ENCODE measurements at regions not wholly inside any gene's neighbourhood (a gene's known extent, or its start where the extent isn't known, plus 50 kb on each side); places are given as distances from the start of the nearest gene placed in this dataset.

DNA sequence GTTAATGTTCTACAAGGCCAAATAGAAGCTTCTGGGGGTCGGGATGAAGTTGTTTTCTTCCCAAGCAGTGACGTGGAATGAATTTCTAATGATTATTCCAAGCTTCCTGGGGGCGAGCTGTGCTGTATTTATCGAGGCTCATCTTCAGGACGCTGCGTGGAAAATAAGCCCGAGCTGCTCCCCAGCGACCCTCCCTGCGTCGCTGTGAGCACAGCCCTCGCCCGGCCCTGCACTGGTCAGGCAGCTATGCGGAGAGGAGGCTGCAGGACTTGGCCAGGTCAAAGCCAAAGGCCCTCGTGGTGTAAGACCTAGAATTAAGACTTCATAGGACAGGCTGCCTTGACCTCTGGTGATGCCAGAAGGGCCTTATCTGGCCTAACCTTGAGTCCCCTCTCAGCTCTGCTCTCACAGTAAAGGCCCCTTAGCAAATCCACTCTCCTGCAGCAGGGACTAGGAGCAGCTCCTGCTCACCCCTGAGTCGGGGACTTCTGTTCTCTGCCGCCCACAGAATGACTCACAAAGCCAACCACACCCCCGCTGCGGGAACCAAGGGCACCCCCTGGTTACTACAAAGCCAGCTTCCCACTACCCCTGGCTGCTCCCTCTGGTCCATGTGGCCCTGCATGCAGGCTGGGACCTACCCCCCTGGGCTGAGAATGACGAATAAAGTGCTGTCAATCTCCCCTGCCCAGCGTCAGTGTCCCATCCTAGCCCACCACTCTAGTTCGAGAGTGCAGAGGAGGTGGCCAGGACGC lies 501.6 kb downstream of the TCERG1L start:
- no peak for DNase-seq

- DNase-seq, result no peak
These were observed 500.7 kb downstream of the TCERG1L start for GRCh38 chr10:130810856-130811255.

DNA sequence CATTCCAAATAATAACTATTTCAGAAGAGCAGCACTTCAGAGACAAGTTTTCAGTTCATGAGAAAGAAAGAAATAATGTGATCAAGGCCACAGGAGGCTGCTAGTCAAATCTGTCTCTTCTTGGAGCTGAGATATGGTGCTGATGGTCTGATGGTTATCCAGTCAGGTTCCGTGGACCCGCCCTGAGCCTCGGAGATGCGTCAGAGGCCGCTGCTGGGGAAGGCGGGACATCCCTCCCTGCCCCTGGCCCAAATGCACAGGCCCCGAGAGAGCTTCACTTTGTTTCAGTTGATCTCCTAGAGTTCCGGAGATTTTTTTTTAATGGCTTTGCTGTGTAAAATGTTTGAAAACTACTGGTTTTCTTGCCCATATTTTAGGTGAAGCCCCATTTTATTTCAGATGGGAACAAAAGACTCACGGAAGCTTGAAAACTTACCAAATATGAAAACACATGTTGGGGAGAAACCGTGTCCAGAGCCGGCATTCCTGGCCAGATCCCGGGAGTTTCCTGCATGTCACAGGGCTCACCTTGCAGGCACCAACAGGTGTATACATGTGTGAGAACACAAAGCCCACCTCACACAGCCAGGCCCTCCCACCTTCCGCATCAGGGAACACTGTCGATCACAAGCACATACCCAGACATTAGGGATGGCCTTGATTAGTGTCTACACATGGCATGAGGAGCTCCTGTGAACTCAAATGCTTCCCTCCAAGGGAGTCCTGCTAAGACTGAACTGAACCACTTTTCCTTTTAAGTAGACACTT lies 499.0 kb downstream of the TCERG1L start:
- DNase-seq, result no peak

GRCh38 chr10:130814610-130815009 lies 496.9 kb downstream of the TCERG1L start:
- DNase-seq, result no peak

GRCh38 chr10:130816116-130816901 lies 495.2 kb downstream of the TCERG1L start:
- no peak for DNase-seq

- no peak for DNase-seq
These were observed 494.4 kb downstream of the TCERG1L start for GRCh38 chr10:130817046-130817624.

- DNase-seq, result no peak
These were observed 493.8 kb downstream of the TCERG1L start for GRCh38 chr10:130817674-130818073.

- no peak for DNase-seq
These were observed 490.5 kb downstream of the TCERG1L start for GRCh38 chr10:130820880-130821482.

DNA sequence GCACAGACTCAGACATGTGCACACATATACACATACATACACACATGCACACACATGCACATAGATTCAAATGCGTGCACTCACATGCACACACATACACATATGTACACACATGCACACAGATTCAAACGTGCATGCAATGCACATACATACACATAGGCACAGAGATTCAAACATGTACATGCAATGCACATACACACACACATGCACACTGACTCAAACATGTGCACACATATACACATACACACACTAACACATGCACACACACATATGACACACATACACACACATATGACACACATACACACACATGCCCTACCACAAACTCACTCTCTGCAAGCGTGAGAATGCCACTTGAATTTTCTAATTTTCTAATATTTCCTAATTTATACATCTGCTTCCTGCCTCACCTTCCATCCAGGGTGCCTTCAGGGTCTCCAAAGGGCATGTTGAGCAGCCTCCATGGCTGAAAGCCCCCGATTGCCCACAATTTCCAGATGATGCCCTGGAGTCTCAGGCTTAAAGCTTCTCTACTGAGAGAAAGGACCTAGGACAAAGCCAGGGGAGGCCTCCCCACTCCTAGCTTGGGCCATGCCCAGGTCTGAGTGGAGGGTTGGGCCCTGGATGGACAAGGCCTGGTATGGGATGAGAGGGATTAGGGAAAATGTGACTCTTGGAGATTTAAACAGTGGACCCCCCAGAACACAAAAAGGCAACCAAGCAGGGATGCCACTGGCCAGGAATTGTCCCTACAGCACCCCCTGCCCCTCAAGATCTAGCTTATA lies 487.1 kb downstream of the TCERG1L start:
- DNase-seq, result no peak

GRCh38 chr10:130833596-130833995 lies 477.9 kb downstream of the TCERG1L start:
- DNase-seq, result no peak

GRCh38 chr10:130834170-130834569 lies 477.4 kb downstream of the TCERG1L start:
- no peak for DNase-seq

- no peak for DNase-seq
These were observed 476.9 kb downstream of the TCERG1L start for GRCh38 chr10:130834573-130834972.

DNA sequence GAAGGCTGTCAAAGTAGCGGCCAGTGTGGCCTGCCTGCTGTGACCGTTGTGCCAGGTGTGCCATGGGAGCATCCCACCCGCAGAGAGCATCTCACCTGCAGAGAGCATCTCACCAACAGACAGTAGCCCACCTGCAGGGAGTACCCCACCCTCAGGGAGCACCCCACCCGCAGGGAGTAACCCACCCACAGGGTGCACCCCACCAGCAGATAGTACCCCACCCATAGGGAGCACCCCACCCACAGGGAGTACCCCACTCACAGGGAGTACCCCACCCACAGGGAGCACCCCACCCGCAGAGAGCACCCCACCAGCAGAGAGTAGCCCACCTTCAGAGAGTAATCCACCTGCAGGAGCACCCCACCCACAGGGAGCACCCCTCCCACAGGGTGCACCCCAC lies 476.5 kb downstream of the TCERG1L start:
- DNase-seq, result no peak

DNA sequence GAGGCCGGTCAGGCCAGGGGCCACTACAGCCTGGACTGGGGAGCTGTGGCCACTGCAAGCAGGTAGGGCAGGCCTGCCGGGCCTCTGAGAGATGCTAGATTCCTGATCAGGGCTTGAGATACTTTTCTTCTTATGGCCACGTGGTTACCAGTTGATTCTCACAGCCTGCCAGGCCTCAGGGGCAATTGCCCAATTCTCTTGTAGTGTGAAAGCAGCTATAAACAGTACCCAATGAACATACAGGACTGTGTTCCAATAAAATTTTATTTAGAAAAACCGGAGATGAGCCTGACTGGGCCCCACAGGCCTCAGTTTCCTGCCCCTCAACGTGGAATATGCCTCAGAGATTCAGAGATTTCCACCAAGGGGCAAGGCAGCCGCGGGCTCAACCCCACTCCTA lies 475.2 kb downstream of the TCERG1L start:
- DNase-seq, result no peak

DNA sequence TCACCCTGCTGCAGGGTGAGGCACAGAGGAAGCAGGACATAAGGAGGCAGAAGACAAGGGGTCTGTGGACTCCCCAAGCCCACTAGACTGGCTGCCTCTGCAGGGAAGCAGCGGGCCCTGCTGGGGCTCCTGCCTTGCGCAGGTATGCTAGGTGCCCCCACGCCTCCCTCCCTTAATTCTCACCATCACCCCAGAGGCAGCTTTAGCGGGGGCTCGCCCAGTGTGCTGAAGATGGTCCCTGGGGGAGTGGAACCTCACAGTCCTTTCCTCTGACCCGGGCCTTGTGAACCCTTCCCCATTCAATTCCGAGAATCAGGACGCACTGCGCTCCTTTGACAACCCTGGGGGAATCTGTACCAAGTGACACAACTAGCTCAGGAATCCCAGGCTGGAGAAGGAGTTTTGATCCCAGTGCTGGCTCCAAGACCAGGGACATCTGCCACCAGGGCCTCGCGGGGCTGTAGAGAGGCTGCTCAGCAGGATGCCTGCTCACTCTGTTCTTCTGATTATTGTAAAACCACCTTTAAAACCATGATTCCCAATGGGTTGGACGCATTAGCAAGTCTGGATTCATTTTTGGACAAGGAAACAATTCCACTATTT lies 468.4 kb downstream of the TCERG1L start:
- no peak for DNase-seq

DNA sequence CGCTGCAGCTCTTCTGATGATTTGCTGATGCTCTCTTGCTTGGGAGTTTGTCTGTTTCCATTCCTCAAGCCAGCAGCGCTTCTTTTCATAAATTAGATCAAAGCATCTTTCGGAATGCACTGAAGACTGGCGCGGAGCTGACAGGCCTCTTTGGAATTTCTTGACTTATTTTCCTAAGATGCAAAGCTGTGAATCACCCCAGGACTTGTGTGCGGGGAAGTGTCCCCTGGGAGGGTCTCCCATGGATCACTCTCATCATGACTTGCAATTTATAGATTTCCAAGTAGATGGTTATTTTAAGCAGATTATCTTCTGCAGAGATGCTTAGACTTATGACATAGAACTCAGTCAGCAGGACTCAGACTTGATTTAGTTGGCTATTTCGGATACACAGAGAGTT lies 467.2 kb downstream of the TCERG1L start:
- DNase-seq, result no peak

GRCh38 chr10:130847170-130847569 lies 464.4 kb downstream of the TCERG1L start:
- DNase-seq, result no peak

DNA sequence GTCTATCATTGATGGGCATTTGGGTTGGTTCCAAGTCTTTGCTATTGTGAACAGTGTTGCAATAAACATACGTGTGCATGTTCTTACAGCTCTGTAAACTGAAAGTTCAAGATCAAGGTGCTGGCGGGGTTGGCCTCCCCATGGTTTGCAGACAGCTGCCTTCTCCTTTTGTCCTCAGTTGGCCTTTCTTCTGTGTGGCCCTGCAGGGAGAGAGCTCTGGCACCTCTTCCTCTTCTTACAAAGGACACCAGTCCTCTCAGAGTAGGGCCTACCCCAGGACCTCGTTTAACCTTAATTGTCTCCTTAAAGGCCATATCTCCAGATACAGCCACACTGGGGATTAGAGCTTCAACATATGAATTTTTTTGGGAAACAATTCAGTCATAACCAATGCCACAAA lies 462.7 kb downstream of the TCERG1L start:
- no peak for DNase-seq

DNA sequence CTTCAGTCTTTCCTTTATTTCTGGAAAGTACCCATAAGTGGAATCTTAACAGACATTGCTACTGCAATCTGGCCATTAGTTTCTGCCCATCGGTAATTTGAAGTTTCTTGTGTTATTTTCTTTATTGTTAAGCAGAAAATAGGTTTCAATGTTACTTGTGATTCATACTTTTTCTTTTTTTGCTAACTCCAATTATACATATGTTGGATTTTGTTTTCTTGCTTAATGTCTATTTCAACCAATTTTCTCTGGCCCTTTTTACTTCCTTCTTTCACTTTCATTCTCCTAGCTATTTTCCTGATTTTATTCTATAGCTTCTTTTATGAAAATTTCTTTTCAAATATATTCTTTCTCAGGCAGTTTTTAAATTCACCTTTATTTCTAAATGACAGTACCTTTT lies 457.4 kb downstream of the TCERG1L start:
- DNase-seq, result no peak

DNA sequence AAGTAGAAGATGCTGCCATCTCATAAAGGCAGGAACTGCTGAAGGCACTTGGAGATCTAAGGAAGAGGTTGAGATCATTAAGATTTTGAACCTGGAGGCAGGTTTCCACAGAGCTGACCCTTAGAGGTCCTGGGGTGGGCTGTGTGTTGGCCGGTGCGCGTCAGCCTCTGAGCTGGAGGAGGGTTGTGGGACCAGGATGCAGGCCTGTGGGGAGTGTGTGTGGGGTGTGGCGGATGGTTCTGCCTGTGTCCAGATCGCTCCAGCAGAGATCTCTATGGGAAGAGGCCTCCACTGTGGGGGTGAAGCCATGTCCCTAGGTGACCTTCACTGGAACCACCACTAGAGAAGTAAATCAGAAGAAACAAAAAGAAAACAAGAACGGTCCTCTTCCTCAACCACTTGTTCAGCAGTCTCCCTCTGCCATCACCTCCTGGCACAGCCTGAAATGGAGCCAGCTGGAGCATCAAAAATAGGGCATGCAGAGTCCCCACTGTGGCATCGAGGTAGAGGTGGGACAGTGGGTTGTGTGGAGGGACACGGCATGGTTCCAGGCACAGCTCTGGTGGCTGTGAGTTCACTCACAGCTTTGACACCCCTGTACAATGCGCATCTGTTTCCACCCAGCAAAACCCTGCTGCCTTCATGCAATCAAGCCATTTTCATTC lies 453.8 kb downstream of the TCERG1L start:
- no peak for DNase-seq

DNA sequence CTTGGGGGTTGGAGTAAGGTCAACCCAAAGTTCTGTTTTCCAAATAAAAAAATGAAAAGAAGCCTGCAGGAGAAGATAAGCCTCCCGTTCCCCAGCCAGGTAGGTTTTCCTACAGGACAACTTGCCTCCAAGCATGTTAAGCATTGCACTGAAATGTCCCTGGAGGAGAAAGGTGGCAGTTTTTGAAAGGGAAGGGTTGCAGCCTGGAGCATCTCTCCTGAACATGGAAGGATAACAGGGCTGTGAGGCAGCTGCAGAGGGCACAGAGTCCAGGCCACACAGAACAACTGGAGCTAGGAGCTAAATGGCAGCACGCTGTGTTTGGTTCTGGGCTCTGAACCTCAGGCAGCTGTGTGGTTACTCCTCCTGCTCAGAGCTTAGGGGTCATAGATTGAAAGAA lies 452.9 kb downstream of the TCERG1L start:
- DNase-seq, result no peak
